Keratinocyte (primary cell): ENCODE measurements at regions not wholly inside any gene's neighbourhood (a gene's known extent, or its start where the extent isn't known, plus 50 kb on each side); places are given as distances from the start of the nearest gene placed in this dataset.

Experiments used
- CTCF ChIP-seq, 3 experiments: IDR thresholded peaks in 1 of 3; conservative IDR thresholded peaks in 1 of 3; optimal IDR thresholded peaks in 1 of 3; 2 replicates in 2 of 3; 3 replicates in 1 of 3; pipeline versions ENCODE3 to v1.5.1; 2011; ENCODE audit warnings: low read length in 3 of 3, mild to moderate bottlenecking in 3 of 3, moderate library complexity in 2 of 3, control low read depth in 1 of 3, inconsistent platforms in 1 of 3; ENCODE audit not compliant: insufficient read depth in 2 of 3; ENCODE audit errors: extremely low read depth in 1 of 3
- EZH2 ChIP-seq: IDR thresholded peaks from one replicate; pipeline ENCODE4 v1.6.1; 2012; ENCODE audit warnings: inconsistent platforms, mild to moderate bottlenecking, low read length, moderate library complexity

GRCh38 chr11:123330471-123330870 is 99.6 kb upstream of the GRAMD1B start:
- no peak for TF ChIP-seq CTCF (optimal IDR thresholded peaks at IDR 0.05 in 1 of 3, IDR thresholded peaks at IDR 0.05 in 1 of 3, conservative IDR thresholded peaks at IDR 0.05 in 1 of 3; ENCODE audit: extremely low read depth in 1 of 3, insufficient read depth in 2 of 3, low read length in 3 of 3)
- no peak for TF ChIP-seq EZH2
